ENCODE measurements at regions not wholly inside any gene's neighbourhood (a gene's known extent, or its start where the extent isn't known, plus 50 kb on each side); places are given as distances from the start of the nearest gene placed in this dataset.

GRCh38 chr11:106246495-106246894 is 169.0 kb downstream of the AASDHPPT start:
- H3K36me3 ChIP-seq (replicated peaks in 1 of 2; ENCODE audit: control insufficient read depth in 1 of 2, insufficient read depth in 2 of 2, low read length in 2 of 2) = no peaks in the 10 kb centered on the region
- intact Hi-C loops (cut with micrococcal nuclease; ENCODE audit: unreplicated experiment) (no loop called here), in situ Hi-C loops (cut with HindIII; ENCODE audit: extremely low pct_ligation_motif_present, low pct_unique_long_range_greater_than_20kb) (no loop called here)
- H3K4me1 ChIP-seq (ENCODE audit: insufficient read depth, low read length) = no peaks in the 10 kb centered on the region
- BruUV-seq (replicated peaks) = no TSS peak
- CTCF ChIA-PET (ENCODE audit: low intra/inter-chr PET ratio, low total read pairs) = no interaction called here
- H3K27me3 ChIP-seq (ENCODE audit: control insufficient read depth in 1 of 2, insufficient read depth in 2 of 2, low read length in 2 of 2) = no peaks in the 10 kb centered on the region
- H2AFZ ChIP-seq (ENCODE audit: low read length) = no peak overlapping the region
- TF ChIP-seq MLLT10 (CRISPR knock-in tag; IDR thresholded peaks at IDR 0.05) (no peak), BCLAF1 (IDR thresholded peaks at IDR 0.05) (no peak), FOXA1 (IDR thresholded peaks at IDR 0.05) (no peak), FOXA1 (CRISPR knock-in tag; IDR thresholded peaks at IDR 0.05) (no peak), PAF1 (CRISPR knock-in tag; IDR thresholded peaks at IDR 0.05) (no peak), CC2D1A (CRISPR knock-in tag; IDR thresholded peaks at IDR 0.05) (no peak)
- TF ChIP-seq, protein P1, sequence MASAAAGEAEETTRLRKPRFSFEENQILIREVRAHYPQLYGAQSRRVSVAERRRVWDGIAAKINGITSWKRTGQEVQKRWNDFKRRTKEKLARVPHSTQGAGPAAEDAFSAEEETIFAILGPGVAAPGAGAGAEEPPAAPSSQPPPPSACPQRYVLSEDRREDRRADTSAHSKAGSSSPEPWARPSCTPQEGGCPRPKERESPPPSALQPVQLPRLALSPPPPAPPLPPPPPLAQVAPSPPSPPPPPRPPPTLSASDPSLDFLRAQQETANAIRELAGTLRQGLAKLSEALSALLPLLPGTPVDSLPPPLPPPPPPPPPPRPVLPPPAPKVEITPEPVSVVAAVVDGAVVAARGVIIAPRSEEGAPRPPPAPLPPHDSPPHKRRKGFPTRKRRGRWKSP (CRISPR knock-in tag; IDR thresholded peaks at IDR 0.05) = no peak
- TF ChIP-seq, protein P2, sequence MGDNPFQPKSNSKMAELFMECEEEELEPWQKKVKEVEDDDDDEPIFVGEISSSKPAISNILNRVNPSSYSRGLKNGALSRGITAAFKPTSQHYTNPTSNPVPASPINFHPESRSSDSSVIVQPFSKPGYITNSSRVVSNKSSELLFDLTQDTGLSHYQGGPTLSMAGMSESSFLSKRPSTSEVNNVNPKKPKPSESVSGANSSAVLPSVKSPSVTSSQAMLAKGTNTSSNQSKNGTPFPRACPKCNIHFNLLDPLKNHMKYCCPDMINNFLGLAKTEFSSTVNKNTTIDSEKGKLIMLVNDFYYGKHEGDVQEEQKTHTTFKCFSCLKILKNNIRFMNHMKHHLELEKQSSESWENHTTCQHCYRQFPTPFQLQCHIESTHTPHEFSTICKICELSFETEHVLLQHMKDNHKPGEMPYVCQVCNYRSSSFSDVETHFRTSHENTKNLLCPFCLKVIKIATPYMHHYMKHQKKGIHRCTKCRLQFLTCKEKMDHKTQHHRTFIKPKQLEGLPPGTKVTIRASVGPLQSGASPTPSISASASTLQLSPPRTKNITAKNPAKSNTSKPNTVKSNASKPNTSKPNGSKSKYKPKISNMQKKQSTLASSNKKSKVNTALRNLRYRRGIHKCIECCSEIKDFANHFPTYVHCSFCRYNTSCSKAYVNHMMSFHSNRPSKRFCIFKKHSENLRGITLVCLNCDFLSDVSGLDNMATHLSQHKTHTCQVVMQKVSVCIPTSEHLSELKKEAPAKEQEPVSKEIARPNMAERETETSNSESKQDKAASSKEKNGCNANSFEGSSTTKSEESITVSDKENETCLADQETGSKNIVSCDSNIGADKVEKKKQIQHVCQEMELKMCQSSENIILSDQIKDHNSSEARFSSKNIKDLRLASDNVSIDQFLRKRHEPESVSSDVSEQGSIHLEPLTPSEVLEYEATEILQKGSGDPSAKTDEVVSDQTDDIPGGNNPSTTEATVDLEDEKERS (CRISPR knock-in tag; IDR thresholded peaks at IDR 0.05) = no peak
- H3K27ac ChIP-seq (ENCODE audit: extremely low read length, insufficient read depth, low read length) = no peak overlapping the region
- H3K9me3 ChIP-seq (ENCODE audit: low read length) = peaks cover 97% of the 10 kb centered on the region
- no peak overlapping the region for H3K4me2 ChIP-seq (ENCODE audit: low read depth, low read length)
- no peaks in the 10 kb centered on the region for H4K20me1 ChIP-seq (ENCODE audit: insufficient read depth, low read length)
- no peaks in the 10 kb centered on the region for H3K79me2 ChIP-seq (ENCODE audit: insufficient read depth, low read length)
- DNase-seq (ENCODE audit: low spot score) = no peak
- no peak for FAIRE-seq
- no peak for ATAC-seq
- no peak overlapping the region for H3K9ac ChIP-seq (ENCODE audit: insufficient read depth, low read depth, low read length)
- no peak overlapping the region for H3K4me3 ChIP-seq (replicated peaks in 1 of 3; ENCODE audit: insufficient read depth in 1 of 3, low read depth in 2 of 3, low read length in 3 of 3)
- 7% methylated on average over 3 of the region's 3 CpGs for WGBS (ENCODE audit: low lambda C conversion rate)
- POLR2A ChIA-PET = no interaction called here
